Stomach (tissue), 4 donors: ENCODE measurements at regions not wholly inside any gene's neighbourhood (a gene's known extent, or its start where the extent isn't known, plus 50 kb on each side); places are given as distances from the start of the nearest gene placed in this dataset.

Experiments used
- CTCF ChIP-seq, 7 experiments: fragments of 450-650 bp in 4 of 7; fragments of 200-600 bp in 3 of 7; sonication (generic) in 3 of 7; IDR thresholded peaks; one replicate each; pipeline ENCODE4 v1.5.1; 2016 to 2019; ENCODE audit warnings: antibody characterized with exemption in 7 of 7, control low read depth in 2 of 7, mild to moderate bottlenecking in 1 of 7
- EP300 ChIP-seq: sonication (generic); formaldehyde crosslinking; IDR thresholded peaks from one replicate; pipeline ENCODE4 v1.6.1; 2017; ENCODE audit warnings: antibody characterized with exemption
- POLR2A ChIP-seq, 4 donors: fragments of 450-650 bp; IDR thresholded peaks; one replicate each; pipeline ENCODE4 v1.6.1; 2016; ENCODE audit warnings: antibody characterized with exemption in 4 of 4, control low read depth in 2 of 4, mild to moderate bottlenecking in 1 of 4, moderate library complexity in 1 of 4
- POLR2AphosphoS5 ChIP-seq, 3 donors: sonication (generic); formaldehyde crosslinking; IDR thresholded peaks; one replicate each; pipeline ENCODE4 v1.6.1; 2016; ENCODE audit warnings: antibody characterized with exemption in 3 of 3

GRCh38 chr1:238331557-238331956, 440.8 kb upstream of the ZP4 start:
- no peak for TF ChIP-seq CTCF (IDR thresholded peaks at IDR 0.05)
- no peak for TF ChIP-seq POLR2A (IDR thresholded peaks at IDR 0.05)
- no peak for TF ChIP-seq EP300
- no peak for TF ChIP-seq POLR2AphosphoS5 (IDR thresholded peaks at IDR 0.05)
